NCI-H2029 treated with DMSO at 0.1 percent for 48 hours (cell line): ENCODE measurements at regions not wholly inside any gene's neighbourhood (a gene's known extent, or its start where the extent isn't known, plus 50 kb on each side); places are given as distances from the start of the nearest gene placed in this dataset.

Experiments used
- DNase-seq: peaks from one replicate; lab custom pipeline; 2025; lab: John Stamatoyannopoulos, UW

DNA sequence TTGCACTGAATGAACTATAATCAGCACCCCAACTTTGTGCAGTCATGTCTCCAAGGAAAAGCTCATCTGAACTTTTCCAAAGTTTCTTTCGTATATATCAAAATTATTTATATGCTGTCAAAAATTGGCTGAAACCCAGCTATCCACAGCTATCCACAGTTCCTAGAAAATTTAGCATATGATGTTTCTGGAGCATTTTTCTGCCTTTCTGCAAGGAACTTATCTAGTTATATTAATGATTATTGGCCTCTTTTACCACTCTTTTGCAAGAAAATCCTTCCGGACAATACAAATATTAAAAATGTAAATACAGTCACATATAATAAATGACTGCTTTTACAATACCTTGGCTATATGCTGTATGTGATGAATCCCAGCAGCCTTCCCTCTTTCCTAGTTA is 270.2 kb downstream of the TMEM167A start:
- DNase-seq, result no peak

DNA sequence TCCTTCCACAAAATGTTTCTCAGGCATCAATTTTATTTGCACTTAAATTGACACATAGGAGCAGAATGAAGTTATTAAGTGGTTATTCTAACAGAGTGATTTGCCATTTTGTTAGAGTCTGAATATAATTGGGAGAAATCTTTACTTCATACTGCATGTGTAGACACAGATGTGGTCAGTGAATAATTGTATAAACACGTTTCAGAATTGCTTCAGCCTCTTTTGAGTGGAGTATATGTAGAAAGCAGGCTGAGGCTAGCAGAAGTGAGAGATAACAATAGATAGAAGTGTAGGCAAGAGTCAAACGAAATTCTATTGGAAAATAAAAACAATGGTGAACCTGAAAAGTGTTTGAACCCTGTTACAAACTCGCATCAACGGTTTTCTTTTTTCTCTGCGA is 270.7 kb downstream of the TMEM167A start:
- DNase-seq, result no peak

DNA sequence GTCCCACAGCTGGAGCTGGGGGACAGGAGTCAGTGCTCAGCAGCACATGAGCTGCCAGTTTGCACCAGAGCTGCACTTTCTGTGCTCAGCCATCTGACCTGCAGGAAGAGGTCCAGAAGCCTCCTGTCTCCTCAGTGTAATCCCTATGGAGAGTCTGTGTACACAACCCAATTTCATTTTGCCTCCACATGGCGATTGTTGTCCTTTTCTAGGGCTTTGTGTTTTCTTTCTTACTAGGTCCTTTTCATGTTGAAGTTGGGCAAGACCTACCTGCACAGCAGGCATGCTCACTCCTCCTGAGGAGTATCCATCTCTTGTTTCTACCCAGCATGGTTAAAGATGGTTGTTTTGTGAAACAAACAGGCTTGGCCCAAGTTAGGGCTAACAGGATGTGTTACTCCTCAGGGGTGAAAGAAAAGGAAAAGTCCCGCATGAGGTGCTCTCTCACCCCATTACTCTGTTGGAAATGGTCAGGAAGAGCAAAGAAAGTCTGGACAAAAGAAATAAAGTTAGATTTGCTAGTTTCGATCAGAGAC is 273.0 kb downstream of the TMEM167A start:
- DNase-seq, result no peak

DNA sequence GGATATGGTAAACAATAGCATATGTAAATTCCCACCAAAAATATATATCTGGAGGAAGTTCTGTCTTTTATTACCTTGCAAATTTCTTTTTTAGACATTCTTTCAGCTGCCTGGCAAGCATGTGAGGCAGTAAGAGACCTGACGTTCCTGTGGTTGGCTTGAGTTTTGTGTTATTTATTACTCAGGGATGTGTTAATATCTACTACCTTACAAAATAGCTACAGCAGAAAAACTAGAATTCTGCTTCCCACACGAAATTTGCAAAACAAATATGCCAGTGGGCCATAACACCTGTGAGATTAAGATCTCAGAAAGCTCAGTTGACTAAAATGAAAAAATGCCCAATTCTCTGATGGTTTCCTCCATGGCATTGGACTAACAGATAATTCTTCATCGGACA is 274.2 kb downstream of the TMEM167A start:
- no peak for DNase-seq

DNA sequence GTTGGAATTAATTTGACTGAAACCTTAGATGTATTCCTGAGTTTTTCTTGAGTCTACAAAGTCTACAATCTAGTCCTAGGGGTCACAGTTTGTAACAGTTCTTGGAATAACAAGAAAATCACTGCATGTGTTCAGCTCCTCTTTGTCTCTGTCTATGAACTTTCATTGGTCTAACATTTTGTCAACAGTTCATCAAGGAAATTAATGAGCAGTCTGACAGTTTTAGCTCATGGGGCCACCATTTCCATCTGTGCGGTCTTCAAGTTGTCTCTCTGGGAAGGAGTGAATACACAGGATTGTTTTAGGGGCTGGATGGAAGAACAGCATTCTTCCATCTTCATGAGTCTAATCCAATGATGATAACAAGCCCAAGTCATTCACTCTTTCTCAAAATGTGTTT is 276.4 kb downstream of the TMEM167A start:
- DNase-seq, result no peak

DNA sequence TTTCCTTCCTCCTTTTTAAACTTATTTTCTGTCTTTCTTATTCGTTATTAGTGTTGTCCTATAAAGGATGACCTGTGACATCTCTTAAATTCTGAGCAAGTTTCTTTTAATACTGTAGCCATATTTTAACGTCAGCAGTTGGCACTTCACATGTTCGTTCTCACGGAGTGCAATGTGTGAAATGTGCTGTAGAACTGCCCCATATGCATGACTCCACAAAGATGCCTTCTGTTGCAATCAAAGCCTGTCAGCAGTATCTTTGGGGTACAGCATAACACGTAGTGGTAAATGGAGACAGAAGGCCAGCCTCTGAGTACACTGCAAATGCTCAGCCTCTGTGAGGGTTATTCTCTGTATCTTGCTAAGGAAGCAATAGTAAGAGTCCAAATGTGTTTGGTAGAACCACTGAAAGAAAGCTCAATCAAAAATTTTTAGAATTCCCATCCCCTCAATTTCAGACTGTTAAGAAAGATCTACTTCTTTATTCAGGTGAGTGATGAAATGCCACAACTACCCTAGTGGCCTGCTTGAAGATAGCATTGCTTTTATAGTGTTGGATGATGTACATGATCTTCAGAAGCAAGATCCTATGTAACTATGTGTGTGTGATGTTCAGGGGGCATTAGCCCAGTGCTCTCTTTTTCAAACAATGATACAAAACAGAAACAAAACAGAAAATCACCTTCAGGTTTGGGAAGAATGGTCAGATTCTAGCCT is 277.7 kb downstream of the TMEM167A start:
- no peak for DNase-seq

DNA sequence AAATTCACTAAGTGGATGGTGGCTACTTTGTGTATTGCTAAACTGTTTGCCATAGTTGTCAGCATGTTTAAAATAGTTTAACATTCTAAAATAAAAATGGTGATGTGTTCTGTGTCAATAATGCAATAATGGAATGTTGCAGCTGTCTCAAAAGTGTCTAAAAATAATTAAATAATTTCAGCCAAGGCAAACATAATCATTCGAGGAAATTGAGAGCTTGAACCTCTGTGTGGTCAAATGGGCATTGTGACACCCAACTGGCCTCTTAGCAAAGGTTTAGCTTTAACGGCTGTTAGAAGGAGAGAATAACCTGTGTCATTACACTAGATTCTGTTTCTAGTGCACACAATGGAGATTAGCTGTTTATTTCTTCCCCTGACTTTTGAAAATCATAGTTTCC is 278.5 kb downstream of the TMEM167A start:
- no peak for DNase-seq

DNA sequence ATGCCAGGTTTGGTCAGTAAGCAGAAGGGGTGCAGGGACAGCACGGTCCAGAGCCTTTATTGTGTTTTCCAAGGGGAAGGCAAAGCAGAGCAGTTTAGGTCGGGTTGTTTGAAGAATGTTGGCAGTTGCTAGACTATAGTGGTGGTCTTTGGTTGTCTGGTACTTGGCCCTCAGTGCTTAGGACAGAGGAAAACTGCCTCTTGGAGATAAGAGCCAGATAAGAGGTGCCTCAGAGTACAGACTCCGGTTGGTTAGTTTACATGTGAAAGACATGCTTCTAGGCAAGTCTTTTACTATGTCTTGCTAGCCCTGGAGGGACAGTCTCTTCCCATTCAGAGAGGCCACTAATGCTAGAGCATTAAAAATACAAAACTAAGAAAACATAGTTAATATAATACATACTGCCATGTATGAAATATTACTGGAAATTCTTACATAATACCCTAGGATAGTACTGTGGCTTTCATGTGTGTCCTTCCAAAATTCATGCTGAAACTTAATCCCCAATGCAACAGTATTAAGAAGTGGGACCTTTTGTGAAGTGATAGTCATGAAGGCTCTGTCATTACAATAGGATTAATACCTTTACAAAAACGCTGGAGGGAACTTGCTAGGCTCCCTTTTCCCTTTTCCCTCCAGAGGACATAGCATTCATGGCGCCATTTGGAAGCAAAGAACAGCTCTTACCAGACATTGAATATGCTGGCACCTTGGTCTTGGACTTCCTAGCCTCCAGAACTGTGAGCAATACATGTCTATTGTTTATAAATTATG is 280.4 kb downstream of the TMEM167A start:
- DNase-seq, result no peak

DNA sequence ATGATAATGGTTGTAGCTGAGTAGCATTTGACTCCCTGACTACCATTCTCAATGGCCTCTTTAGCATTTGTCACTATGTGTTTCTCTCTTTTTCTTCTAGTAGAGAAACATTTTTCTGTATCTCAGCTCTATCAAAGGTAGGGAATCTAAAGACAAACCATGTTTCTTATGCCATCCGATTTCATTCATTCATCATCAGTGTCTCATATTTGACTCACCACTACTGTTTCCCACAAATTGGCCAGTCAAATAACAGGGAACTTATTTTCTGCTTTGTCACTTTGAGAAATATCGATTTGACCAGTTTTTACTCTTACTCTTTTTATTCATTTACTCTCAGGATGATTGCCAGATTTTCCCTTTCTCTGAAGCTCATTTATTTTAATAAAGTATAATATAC is 282.3 kb downstream of the TMEM167A start:
- no peak for DNase-seq

DNA sequence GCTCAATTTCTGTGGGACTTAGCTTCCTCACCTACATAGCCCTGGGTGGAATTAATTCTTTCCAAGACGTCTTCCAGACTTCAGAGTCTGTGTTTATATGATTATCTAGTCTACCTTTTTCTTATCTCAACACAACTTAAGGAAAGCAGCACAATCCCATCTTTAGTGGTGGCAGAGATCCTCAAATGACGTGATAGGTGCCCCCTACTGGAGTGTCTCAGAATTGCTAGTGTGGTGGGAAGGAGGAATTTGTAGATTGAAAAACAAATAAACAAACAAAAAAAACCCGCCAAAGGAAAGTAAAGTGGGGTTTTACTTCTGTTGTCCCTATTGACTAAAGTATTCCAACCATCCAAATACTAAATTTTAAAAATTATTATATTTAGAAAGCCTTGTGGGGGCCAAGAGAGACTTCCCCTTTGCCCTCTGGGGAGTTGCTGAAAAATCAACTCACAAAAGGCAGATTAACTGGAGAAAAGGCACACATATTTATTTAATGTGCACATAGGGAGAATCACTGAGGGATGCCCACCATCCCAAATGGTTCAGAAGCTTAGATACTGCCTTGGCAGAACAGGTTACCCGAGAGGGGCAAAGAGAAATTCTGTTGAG is 283.3 kb downstream of the TMEM167A start:
- no peak for DNase-seq

DNA sequence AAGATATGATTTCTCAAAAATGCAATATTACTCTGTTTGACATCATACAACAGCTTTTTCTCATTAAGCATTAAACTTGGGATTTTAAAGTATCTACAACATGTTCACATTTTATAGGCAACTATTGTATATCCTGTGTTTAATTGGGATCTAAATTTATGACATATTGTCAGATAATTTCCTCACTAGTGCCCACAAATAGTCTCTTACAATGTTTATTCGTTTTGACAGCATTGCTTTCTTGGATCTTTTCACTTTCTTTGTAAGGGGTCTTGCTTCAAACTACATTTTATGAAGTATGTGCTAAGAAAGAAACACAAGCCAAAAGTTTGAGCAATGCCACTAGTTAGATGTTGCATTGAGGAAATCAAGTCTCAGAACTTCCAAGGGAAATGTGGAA is 285.1 kb downstream of the TMEM167A start:
- no peak for DNase-seq

DNA sequence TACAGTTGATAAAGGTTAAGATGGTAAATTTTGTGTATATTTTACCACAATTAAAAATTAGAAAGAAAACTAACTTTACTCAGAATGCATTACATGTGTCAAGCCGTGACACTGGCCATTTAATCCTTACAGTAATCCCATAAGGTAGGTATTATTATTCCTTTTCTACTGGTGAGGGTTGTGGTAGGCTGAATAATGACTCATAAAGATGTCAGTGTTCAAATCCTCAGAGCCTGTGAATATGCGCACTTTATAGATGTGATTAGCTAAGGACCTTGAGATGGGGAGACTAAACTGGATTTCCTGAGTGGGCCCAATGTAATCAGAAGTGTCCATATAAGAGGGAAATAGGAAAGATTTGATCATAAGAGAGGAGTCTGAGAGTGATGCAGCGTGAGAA is 288.1 kb downstream of the TMEM167A start:
- no peak for DNase-seq

DNA sequence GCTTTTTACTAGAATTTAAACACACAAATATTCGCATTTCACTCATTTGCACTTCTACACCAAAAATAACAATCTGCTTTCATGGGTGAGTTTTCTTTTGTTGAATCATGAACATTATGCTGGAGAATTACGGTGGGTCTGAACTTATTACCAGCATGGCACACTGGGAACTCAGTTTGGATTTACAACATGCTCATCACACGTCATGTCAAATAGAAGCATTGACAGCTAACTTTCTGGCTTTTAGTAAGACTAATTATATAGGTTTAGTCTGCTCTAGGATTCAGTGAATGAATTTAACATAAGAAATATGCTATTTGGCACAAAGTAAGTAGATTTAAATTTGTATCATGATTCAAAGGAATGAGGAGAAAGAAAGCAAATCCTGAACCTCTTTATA is 290.4 kb downstream of the TMEM167A start:
- DNase-seq, result no peak

DNA sequence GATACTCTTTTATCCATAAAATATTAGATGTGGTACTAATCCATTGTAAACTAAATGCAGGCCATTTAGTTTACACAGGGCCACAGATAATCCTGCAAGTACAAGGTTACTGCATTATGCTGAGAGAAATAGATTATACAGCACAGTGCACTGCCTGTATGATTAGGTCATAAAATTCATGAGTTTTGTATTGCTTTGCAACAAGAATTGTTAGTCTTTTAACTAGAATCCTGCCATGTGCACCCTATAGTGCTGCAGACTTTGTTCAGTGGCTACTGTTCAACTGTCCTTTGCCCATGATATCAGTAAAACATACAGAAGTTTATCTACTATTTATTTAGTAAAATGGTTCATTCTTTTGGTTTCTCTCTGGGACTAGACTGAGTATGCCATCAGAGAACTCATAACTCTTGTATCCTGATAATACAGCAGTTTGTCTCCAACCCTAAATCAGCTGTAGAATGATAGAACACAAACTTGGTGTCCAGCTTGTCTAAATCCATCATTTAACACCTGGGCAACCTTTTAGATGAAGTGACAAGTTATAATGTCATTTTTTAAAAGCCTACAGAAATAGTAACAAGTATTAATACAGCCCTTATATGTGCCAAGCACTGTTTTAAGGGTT is 291.2 kb downstream of the TMEM167A start:
- DNase-seq, result no peak

DNA sequence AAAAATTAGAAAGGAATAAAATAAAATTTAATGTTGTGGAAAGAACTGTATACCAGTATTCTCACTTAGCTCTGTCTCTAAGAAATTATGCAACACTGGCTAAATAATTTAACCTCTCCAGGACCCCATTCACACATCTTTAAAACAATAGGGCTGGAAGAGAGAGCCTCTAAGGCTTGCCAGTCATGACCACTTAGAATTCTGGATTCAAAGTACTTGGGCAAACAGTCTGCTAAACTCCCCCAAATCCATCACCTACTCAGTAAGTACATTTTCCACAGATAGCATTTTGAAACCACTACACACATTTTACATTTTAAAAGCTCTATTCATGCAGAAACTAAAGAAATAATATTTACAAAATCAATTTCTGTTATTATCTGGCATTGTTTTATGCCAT is 291.7 kb downstream of the TMEM167A start:
- DNase-seq, result no peak

DNA sequence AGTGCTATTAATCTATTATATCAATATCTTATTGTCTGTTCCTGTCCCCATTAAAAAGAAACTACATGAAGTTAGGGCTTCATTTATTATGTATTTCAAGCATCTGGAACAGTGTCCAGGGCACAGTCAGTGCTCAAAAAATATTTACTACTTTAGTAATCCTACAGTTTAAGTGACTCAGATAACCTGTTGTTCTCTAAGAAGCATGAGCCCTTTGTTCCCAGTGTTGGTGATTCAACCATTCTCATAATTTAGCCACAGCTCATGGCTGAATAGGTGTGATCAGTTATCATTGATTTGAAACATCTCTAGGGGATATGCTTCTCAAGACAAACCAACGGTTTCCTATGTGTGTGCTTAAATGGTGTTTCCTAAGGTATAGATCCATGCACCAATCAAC is 292.7 kb downstream of the TMEM167A start:
- no peak for DNase-seq

DNA sequence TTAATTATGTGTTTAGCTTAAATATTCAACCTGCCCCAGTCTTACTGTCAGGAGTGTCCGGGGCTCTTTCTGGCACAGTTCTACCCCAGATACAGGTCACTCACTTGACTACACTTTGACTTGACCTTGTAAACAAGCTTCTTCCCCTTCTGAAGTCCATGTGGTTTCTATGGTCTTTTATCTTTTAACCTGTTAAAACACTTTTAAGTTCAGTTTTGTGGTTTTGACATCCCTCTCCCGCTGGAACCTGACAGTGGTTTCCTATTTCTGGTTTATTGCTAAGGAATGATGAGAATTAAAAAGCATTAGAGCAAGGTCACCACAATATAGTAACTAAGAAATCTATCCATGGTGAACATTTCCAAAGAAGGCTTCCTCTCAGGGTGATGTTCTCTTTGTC is 300.1 kb downstream of the TMEM167A start:
- no peak for DNase-seq

DNA sequence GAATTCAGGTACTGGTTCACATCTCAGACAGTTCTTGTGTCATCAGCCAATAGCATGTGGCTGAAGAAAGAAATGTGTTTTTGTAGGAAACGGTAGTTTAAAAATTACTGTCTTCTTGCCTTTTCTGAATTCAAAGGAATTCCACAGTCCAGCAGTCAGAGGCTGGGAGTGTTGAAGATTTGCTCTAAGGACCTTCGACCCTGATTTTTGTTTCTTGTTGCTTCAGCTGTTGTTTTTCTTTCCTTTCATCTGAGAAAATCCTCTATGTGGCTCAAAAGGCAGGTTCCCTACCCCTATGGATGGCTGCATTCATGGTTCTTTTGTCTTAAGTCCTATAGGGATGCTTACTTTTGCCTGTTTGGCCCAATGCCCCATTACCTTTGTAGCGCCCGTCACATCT is 304.9 kb downstream of the TMEM167A start:
- no peak for DNase-seq

DNA sequence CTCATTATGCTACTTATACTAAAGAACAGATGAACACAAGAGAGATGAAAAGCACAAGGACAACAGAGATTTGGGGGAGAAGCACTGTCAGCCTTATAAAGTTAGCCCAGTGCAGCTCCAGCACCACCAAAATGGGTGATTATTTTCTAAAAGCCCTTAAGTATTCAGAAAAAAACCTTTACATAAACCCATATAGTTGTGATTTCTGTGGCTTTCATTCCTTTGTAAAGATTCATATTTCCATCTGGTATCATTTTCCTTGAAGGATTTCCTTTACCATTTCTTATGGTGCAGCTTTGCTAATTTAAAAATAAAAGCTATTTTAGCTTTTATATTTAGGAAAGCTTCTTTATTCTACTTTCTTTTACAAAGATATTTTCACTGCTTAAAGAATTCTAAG is 311.0 kb downstream of the TMEM167A start:
- DNase-seq, result no peak

DNA sequence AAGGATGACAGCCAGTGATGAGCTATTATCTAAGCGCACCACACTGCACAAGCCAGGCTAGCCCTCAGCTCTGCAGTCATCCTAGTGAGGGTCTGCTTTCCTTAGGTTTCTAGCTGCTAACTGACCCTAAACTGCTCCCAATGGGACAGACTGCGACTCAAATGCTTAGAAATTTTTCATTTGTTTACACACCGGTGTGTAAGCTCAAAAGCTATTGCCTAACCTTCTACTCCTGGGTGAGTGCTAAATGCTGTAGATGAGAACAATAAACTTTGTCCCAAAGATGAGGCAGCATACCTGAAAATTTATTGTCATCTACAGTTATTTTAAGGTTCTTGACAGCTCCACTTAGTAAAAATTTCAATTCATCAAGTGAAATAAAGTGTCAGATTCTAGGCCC is 311.4 kb downstream of the TMEM167A start:
- no peak for DNase-seq

DNA sequence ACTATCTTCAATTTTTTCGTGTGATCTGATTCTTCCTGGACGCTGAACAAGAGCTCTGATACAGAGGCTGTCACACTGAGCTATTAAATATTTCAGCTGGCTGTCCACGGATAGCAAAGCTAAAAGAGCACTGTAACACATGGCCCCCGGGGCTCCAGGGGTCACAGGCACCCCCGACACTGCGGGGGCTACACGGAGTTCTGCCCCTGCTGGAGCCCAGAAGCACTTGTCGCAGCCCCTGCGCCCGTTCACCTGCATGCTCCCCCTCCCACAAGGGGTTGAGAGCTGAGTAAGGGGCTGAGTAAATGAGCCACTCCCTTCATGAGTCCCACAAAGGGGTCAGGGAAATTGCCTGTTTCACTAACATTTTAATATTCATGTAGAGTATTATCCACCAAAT is 316.3 kb downstream of the TMEM167A start:
- no peak for DNase-seq

DNA sequence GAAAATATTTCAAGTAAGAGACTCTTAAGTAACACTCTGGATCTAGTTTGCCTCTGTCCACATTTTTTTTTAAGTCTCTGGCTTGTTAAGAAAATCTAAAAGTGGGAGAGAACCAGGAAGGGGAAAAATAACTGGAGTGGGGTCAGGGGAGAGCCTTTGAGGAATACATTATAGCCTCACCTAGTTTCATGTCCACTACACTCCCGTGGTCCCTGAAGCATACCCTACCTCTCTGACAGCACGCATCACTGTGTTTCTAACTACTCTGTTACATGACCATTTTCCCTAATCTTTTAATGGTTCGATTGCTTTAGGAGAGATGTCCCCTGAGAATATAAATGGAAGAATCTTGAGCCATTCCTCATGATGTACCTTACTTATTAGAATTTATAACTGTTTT is 318.3 kb downstream of the TMEM167A start:
- DNase-seq, result no peak

DNA sequence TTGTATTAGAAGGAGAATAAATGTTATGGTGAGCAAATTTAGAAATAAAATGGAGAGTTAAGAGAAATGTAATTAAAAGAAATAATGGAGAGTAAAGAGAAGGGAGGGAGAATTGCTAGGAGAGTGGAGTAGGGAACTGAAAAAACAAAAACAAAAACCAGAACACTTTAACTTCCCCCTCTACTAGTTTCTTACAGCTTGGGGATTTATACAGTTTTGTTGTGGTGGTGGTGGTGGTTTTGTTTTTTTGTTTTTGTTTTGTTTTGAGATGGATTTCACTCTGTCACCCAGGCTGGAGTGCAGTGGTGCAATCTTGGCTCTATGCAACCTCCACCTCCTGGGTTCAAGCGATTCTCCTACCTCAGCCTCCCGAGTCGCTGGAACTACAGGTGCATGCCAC is 322.4 kb downstream of the TMEM167A start:
- no peak for DNase-seq
